Liver (tissue), 8 donors: ENCODE measurements at regions not wholly inside any gene's neighbourhood (a gene's known extent, or its start where the extent isn't known, plus 50 kb on each side); places are given as distances from the start of the nearest gene placed in this dataset.

Experiments used
- DNase-seq: peaks from one replicate; pipeline ENCODE4 v3.0.0-alpha.2; 2017; ENCODE audit warnings: low spot score
- H3K27ac ChIP-seq, 2 donors: one replicate each; pipeline ENCODE4 v1.7.0; 2013; ENCODE audit warnings: inconsistent platforms in 2 of 2, low read length in 2 of 2, control low read depth in 1 of 2, low read depth in 1 of 2, mild to moderate bottlenecking in 1 of 2
- H3K27me3 ChIP-seq, 4 donors: one replicate each; pipeline versions ENCODE4 v1.6.1 to v1.7.0; 2013; ENCODE audit warnings: low read length in 3 of 4, inconsistent platforms in 1 of 4, mild to moderate bottlenecking in 1 of 4, moderate library complexity in 1 of 4; ENCODE audit not compliant: control insufficient read depth in 4 of 4, insufficient read depth in 4 of 4
- H3K36me3 ChIP-seq, 4 donors: one replicate each; pipeline versions ENCODE4 v1.6.1 to v1.7.0; 2013; ENCODE audit warnings: low read length in 3 of 4, mild to moderate bottlenecking in 3 of 4, low read depth in 1 of 4, moderate library complexity in 1 of 4; ENCODE audit not compliant: control insufficient read depth in 4 of 4, insufficient read depth in 3 of 4
- H3K4me1 ChIP-seq, 4 donors: one replicate each; pipeline versions ENCODE4 v1.6.1 to v1.7.0; 2013; ENCODE audit warnings: low read length in 3 of 4, mild to moderate bottlenecking in 3 of 4, moderate library complexity in 1 of 4; ENCODE audit not compliant: control insufficient read depth in 4 of 4, insufficient read depth in 4 of 4
- H3K4me3 ChIP-seq, 3 donors: one replicate each; pipeline versions ENCODE4 v1.6.1 to v1.7.0; 2013; ENCODE audit warnings: low read length in 3 of 3, control low read depth in 1 of 3, low read depth in 1 of 3, mild to moderate bottlenecking in 1 of 3
- H3K9ac ChIP-seq, 2 donors: one replicate each; pipeline ENCODE4 v1.7.0; 2013; ENCODE audit warnings: low read length in 2 of 2, mild to moderate bottlenecking in 2 of 2, moderate library complexity in 2 of 2, control low read depth in 1 of 2, low read depth in 1 of 2
- H3K9me3 ChIP-seq, 4 donors: one replicate each; pipeline versions ENCODE4 v1.6.1 to v1.7.0; 2013; ENCODE audit warnings: low read length in 3 of 4; ENCODE audit not compliant: control insufficient read depth in 4 of 4
- EGR1 ChIP-seq, 2 donors: IDR thresholded peaks; 2 replicates each; pipeline ENCODE4 v1.6.1; 2016 to 2018; ENCODE audit warnings: antibody characterized with exemption in 2 of 2, low read depth in 2 of 2
- FOXA1 ChIP-seq: IDR thresholded peaks from 2 replicates; pipeline ENCODE4 v1.6.1; 2016; ENCODE audit warnings: antibody characterized with exemption
- FOXA2 ChIP-seq: IDR thresholded peaks from 2 replicates; pipeline ENCODE4 v1.6.1; 2016; ENCODE audit warnings: antibody characterized with exemption
- GABPA ChIP-seq, 2 donors: IDR thresholded peaks in 1 of 2; conservative IDR thresholded peaks in 1 of 2; 2 replicates each; pipeline ENCODE4 v1.6.1; 2016; ENCODE audit warnings: antibody characterized with exemption in 2 of 2, mild to moderate bottlenecking in 1 of 2, moderate library complexity in 1 of 2
- HNF4A ChIP-seq, 2 donors: conservative IDR thresholded peaks; 2 replicates each; pipeline ENCODE4 v1.6.1; 2016; ENCODE audit warnings: antibody characterized with exemption in 2 of 2, mild to moderate bottlenecking in 2 of 2
- HNF4G ChIP-seq: IDR thresholded peaks from 2 replicates; pipeline ENCODE4 v1.6.1; 2016; ENCODE audit warnings: antibody characterized with exemption
- JUND ChIP-seq, 2 donors: IDR thresholded peaks; 2 replicates each; pipeline ENCODE4 v1.6.1; 2016; ENCODE audit warnings: antibody characterized with exemption in 2 of 2
- NR2F2 ChIP-seq: IDR thresholded peaks from 2 replicates; pipeline ENCODE4 v1.6.1; 2016; ENCODE audit warnings: antibody characterized with exemption
- RAD21 ChIP-seq, 2 donors: IDR thresholded peaks; 2 replicates each; pipeline ENCODE4 v1.6.1; 2016; ENCODE audit warnings: antibody characterized with exemption in 2 of 2, mild to moderate bottlenecking in 2 of 2
- RXRA ChIP-seq, 2 donors: IDR thresholded peaks; 2 replicates each; pipeline ENCODE4 v1.6.1; 2017 to 2018; ENCODE audit warnings: antibody characterized with exemption in 2 of 2, mild to moderate bottlenecking in 1 of 2
- SP1 ChIP-seq: IDR thresholded peaks from 2 replicates; pipeline ENCODE4 v1.6.1; 2018; ENCODE audit warnings: antibody characterized with exemption, mild to moderate bottlenecking
- TAF1 ChIP-seq: conservative IDR thresholded peaks from 2 replicates; pipeline ENCODE4 v1.6.1; 2016; ENCODE audit warnings: antibody characterized with exemption, mild to moderate bottlenecking
- YY1 ChIP-seq: IDR thresholded peaks from 2 replicates; pipeline ENCODE4 v1.6.1; 2016; ENCODE audit warnings: antibody characterized with exemption, mild to moderate bottlenecking
- WGBS: extraction: QIAGEN DNeasy Blood & Tissue Kit; methylation state at CpG from one replicate; pipeline ENCODE4 v1.1.7; 2013; 5-methylcytosine and 5-hydroxymethylcytosine counted together
- TF ChIP-seq, protein P1 (sequence below): fragments of 150-350 bp; IDR thresholded peaks from 2 replicates; pipeline ENCODE4 v1.5.1; 2017; ENCODE audit warnings: improper control_type of control experiment, low read depth, low read length; ENCODE audit not compliant: missing input control
- TF ChIP-seq, protein P2 (sequence below): IDR thresholded peaks from 2 replicates; pipeline ENCODE4 v1.6.1; 2016; ENCODE audit warnings: antibody characterized with exemption, mild to moderate bottlenecking
- TF ChIP-seq, protein P3 (sequence below): IDR thresholded peaks from 2 replicates; pipeline ENCODE4 v1.6.1; 2016; ENCODE audit warnings: antibody characterized with exemption
- TF ChIP-seq, protein P4 (sequence below): IDR thresholded peaks from 2 replicates; pipeline ENCODE4 v1.6.1; 2016; ENCODE audit warnings: antibody characterized with exemption
- TF ChIP-seq, protein P5 (sequence below): IDR thresholded peaks from 2 replicates; pipeline ENCODE4 v1.6.1; 2016; ENCODE audit warnings: antibody characterized with exemption
- donor health status: healthy.
- donor health status: healthy.
- donor health status: healthy.
- donor health status: healthy.
- donor health status: healthy.

DNA sequence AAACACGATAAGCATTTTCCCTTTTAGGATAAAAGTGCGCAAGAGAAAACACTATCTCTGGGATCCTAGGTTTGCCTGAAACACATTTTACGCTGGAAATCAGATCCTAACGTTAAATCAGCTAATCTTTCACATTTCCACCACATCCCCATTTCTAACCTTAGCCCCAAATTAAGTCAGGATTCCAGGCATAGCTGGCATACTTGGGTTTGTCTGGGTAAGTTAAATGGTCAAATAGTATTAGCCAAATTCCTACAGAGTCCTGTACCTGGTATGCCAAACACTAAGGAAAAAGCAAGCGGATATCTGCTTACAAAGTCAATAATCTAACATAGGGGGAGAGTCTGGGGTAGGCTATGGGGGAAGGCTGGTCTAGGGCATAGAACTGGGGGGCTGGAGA is 557.4 kb upstream of the ZFHX3 start:
- TF ChIP-seq FOXA1 (no peak), HNF4G (no peak), GABPA (IDR thresholded peaks at IDR 0.05 in 1 of 2, conservative IDR thresholded peaks at IDR 0.05 in 1 of 2) (no peak), RAD21 (IDR thresholded peaks at IDR 0.05) (no peak), SP1 (no peak), HNF4A (conservative IDR thresholded peaks at IDR 0.05) (no peak), FOXA2 (no peak), EGR1 (IDR thresholded peaks at IDR 0.05; ENCODE audit: low read depth in 2 of 2) (no peak), RXRA (IDR thresholded peaks at IDR 0.05) (no peak), YY1 (no peak), JUND (IDR thresholded peaks at IDR 0.05) (no peak), TAF1 (no peak), NR2F2 (no peak)
- TF ChIP-seq, protein P1, sequence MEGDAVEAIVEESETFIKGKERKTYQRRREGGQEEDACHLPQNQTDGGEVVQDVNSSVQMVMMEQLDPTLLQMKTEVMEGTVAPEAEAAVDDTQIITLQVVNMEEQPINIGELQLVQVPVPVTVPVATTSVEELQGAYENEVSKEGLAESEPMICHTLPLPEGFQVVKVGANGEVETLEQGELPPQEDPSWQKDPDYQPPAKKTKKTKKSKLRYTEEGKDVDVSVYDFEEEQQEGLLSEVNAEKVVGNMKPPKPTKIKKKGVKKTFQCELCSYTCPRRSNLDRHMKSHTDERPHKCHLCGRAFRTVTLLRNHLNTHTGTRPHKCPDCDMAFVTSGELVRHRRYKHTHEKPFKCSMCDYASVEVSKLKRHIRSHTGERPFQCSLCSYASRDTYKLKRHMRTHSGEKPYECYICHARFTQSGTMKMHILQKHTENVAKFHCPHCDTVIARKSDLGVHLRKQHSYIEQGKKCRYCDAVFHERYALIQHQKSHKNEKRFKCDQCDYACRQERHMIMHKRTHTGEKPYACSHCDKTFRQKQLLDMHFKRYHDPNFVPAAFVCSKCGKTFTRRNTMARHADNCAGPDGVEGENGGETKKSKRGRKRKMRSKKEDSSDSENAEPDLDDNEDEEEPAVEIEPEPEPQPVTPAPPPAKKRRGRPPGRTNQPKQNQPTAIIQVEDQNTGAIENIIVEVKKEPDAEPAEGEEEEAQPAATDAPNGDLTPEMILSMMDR, result no peak
- TF ChIP-seq, protein P2, sequence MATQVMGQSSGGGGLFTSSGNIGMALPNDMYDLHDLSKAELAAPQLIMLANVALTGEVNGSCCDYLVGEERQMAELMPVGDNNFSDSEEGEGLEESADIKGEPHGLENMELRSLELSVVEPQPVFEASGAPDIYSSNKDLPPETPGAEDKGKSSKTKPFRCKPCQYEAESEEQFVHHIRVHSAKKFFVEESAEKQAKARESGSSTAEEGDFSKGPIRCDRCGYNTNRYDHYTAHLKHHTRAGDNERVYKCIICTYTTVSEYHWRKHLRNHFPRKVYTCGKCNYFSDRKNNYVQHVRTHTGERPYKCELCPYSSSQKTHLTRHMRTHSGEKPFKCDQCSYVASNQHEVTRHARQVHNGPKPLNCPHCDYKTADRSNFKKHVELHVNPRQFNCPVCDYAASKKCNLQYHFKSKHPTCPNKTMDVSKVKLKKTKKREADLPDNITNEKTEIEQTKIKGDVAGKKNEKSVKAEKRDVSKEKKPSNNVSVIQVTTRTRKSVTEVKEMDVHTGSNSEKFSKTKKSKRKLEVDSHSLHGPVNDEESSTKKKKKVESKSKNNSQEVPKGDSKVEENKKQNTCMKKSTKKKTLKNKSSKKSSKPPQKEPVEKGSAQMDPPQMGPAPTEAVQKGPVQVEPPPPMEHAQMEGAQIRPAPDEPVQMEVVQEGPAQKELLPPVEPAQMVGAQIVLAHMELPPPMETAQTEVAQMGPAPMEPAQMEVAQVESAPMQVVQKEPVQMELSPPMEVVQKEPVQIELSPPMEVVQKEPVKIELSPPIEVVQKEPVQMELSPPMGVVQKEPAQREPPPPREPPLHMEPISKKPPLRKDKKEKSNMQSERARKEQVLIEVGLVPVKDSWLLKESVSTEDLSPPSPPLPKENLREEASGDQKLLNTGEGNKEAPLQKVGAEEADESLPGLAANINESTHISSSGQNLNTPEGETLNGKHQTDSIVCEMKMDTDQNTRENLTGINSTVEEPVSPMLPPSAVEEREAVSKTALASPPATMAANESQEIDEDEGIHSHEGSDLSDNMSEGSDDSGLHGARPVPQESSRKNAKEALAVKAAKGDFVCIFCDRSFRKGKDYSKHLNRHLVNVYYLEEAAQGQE, result no peak
- TF ChIP-seq, protein P3, sequence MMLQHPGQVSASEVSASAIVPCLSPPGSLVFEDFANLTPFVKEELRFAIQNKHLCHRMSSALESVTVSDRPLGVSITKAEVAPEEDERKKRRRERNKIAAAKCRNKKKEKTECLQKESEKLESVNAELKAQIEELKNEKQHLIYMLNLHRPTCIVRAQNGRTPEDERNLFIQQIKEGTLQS, result no peak
- TF ChIP-seq, protein P4, sequence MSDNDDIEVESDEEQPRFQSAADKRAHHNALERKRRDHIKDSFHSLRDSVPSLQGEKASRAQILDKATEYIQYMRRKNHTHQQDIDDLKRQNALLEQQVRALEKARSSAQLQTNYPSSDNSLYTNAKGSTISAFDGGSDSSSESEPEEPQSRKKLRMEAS, result no peak
- TF ChIP-seq, protein P5, sequence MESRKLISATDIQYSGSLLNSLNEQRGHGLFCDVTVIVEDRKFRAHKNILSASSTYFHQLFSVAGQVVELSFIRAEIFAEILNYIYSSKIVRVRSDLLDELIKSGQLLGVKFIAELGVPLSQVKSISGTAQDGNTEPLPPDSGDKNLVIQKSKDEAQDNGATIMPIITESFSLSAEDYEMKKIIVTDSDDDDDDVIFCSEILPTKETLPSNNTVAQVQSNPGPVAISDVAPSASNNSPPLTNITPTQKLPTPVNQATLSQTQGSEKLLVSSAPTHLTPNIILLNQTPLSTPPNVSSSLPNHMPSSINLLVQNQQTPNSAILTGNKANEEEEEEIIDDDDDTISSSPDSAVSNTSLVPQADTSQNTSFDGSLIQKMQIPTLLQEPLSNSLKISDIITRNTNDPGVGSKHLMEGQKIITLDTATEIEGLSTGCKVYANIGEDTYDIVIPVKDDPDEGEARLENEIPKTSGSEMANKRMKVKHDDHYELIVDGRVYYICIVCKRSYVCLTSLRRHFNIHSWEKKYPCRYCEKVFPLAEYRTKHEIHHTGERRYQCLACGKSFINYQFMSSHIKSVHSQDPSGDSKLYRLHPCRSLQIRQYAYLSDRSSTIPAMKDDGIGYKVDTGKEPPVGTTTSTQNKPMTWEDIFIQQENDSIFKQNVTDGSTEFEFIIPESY, result no peak
- H3K27ac ChIP-seq, result no peak overlapping the region
- H3K9me3 ChIP-seq, result no peaks in the 10 kb centered on the region
- no peak overlapping the region for H3K9ac ChIP-seq
- H3K4me3 ChIP-seq, result no peak overlapping the region
- no peaks in the 10 kb centered on the region for H3K4me1 ChIP-seq
- WGBS, result 76% methylated on average over 5 of the region's 5 CpGs
- H3K27me3 ChIP-seq, result no peaks in the 10 kb centered on the region
- no peak for DNase-seq
- H3K36me3 ChIP-seq, result no peaks in the 10 kb centered on the region

DNA sequence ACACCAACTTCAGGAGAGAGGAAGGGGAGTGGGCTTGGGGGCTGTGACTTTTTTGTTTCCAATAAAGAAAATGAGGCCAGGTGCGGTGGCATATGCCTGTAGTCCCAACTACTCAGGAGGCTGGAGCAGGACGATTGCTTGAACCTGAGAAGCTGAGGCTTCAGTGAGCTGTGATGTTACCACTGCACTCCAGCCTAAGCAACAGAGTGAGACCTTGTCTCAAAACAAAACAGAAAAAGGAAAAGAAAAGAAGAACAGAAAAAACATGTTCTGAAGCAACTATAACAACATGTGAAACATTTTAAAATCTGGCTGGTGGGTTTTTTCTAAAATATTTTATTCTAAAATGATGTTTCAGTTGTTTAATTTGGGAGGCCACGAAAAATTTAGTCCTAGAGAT is 554.0 kb upstream of the ZFHX3 start:
- DNase-seq, result no peak
- Histone ChIP-seq H3K27me3 (no peaks in the 10 kb centered on the region), H3K4me1 (no peaks in the 10 kb centered on the region), H3K9ac (no peak overlapping the region), H3K36me3 (no peaks in the 10 kb centered on the region), H3K27ac (no peak overlapping the region), H3K9me3 (no peaks in the 10 kb centered on the region), H3K4me3 (no peak overlapping the region)
- WGBS, result 72% methylated on average over 3 of the region's 3 CpGs
- TF ChIP-seq NR2F2 (no peak), SP1 (no peak), GABPA (IDR thresholded peaks at IDR 0.05 in 1 of 2, conservative IDR thresholded peaks at IDR 0.05 in 1 of 2) (no peak), EGR1 (IDR thresholded peaks at IDR 0.05; ENCODE audit: low read depth in 2 of 2) (no peak), RXRA (IDR thresholded peaks at IDR 0.05) (no peak), HNF4A (conservative IDR thresholded peaks at IDR 0.05) (no peak), YY1 (no peak), JUND (IDR thresholded peaks at IDR 0.05) (no peak), FOXA1 (no peak), TAF1 (no peak), FOXA2 (no peak), HNF4G (no peak)
- TF ChIP-seq, protein P2, result no peak
- TF ChIP-seq, protein P3, result no peak
- TF ChIP-seq, protein P5, result no peak
